AG09309 (cell line): ENCODE measurements at regions not wholly inside any gene's neighbourhood (a gene's known extent, or its start where the extent isn't known, plus 50 kb on each side); places are given as distances from the start of the nearest gene placed in this dataset.

Experiments used
- DNase-seq: peaks from one replicate; pipeline ENCODE4 v3.0.0-alpha.2; 2010; ENCODE audit warnings: low read depth
- H3K4me3 ChIP-seq: 2 replicates; pipeline ENCODE4 v1.5.1; 2011; ENCODE audit warnings: mild to moderate bottlenecking, low read depth, low read length, moderate library complexity; ENCODE audit not compliant: control insufficient read depth
- TF ChIP-seq, protein P1 (sequence below): IDR thresholded peaks from 2 replicates; pipeline ENCODE4 v1.5.1; 2011; ENCODE audit warnings: mild to moderate bottlenecking, low read depth, low read length, inconsistent platforms; ENCODE audit not compliant: insufficient read depth, control insufficient read depth; ENCODE audit errors: missing control alignments

DNA sequence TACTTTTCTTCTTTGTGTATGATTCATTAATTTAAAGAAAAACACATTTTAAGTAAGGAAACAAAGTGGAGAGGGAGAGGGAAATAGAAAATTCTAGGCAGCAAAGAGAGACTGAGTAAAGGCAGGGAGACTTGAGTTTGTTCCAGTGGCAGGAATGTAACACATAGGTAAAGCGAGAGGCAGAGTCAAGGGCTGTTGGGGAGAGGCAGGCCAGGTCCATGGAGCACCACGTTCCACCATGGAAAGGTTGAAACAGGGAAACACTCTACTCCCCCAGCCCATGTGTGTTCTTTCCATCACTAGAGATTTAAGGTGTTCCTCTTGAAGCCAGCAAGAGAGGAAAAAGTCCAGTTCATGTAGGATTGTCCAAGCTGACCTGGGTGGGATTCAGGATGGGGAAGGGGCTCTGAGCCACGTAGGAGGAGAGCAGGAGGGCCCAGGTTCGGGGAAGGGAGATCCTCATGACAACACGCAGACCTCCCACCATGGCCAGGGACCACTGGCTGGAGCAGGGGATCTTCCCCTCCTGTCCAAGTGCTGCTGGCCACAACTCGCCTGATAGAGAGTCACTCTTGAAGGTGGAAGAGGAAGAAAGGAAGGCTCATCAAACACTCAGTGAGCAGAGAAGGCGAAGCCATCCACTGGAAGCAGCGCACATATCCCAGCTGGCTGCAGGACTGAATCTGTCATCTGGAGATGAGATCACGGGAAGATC, 666.4 kb upstream of the MKI67 start:
- TF ChIP-seq, protein P1, sequence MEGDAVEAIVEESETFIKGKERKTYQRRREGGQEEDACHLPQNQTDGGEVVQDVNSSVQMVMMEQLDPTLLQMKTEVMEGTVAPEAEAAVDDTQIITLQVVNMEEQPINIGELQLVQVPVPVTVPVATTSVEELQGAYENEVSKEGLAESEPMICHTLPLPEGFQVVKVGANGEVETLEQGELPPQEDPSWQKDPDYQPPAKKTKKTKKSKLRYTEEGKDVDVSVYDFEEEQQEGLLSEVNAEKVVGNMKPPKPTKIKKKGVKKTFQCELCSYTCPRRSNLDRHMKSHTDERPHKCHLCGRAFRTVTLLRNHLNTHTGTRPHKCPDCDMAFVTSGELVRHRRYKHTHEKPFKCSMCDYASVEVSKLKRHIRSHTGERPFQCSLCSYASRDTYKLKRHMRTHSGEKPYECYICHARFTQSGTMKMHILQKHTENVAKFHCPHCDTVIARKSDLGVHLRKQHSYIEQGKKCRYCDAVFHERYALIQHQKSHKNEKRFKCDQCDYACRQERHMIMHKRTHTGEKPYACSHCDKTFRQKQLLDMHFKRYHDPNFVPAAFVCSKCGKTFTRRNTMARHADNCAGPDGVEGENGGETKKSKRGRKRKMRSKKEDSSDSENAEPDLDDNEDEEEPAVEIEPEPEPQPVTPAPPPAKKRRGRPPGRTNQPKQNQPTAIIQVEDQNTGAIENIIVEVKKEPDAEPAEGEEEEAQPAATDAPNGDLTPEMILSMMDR: no peak
- DNase-seq: no peak

DNA sequence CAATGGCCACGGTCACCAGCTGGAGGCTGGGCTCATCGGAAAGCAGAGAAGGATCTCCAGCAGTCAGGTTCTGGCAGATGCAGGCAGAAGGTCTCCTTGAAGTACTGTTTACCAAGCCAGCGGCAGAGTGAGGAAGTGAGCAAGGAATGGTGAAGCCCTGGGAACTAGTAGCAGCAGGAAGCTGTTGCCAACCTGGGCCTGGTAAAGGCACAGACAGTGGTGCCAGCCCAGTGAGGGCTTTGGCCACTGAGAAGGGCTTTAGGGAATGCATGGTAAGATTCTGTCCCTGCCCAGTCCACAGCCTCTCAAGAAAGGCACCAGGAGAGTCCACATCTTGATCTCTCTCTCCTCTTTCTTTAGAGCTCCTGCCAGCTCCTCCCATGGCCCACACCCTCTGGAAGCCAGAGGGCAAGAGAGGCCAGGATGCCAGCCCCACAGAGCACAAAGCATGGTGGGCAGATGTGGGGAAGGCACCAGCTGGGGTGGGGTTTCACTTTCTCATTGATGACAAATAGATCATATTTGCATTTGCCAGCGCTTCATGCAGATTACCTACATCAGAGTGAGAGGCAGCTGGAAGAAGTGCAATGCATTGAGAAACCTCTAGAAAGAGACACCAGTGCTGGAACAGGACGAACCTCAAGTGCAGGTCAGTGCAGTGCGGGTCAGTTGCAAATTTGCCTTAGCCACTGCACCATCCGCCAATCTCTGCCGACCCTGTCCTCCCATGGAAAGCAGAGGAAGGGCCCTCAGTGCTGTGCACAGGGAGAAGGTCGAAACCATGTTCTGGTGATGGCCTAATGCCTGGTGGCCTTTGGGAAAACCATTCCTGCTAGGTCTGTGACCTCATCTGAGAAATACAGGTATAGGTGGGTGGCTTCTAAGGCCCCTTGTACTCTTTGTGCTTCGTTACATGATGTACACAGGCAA, 667.8 kb upstream of the MKI67 start:
- H3K4me3 ChIP-seq: no peak overlapping the region
- DNase-seq: no peak
- TF ChIP-seq, protein P1: no peak

More for the DNA sequence above, 666.4 kb upstream of the MKI67 start:
- no peak overlapping the region for H3K4me3 ChIP-seq

DNA sequence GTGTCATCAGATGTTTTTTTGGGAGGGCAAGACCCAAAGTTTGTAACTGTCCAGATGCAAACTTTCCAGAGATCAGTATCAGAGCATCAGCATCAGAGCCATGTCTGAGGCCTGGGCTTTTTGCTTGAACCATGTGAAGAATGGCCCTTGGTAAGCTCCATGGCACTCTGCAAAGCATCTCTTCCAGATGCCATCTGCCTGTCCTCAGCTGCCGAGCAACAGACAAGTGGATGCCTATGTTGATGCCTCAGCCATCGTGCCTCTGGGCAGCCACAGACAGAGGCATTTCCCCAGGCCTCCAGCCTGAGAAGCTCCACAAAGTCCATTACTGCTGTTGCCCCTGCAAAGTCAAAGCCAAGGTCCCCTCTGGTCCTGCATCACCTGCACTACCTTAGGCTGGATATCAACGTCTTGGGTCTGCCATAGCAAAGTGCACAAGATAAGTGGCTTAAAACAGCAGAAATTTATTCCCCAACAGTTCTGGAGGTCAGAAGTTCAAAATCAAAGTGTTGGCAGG, 670.2 kb upstream of the MKI67 start:
- no peak for DNase-seq
- no peak overlapping the region for H3K4me3 ChIP-seq
- TF ChIP-seq, protein P1: no peak

DNA sequence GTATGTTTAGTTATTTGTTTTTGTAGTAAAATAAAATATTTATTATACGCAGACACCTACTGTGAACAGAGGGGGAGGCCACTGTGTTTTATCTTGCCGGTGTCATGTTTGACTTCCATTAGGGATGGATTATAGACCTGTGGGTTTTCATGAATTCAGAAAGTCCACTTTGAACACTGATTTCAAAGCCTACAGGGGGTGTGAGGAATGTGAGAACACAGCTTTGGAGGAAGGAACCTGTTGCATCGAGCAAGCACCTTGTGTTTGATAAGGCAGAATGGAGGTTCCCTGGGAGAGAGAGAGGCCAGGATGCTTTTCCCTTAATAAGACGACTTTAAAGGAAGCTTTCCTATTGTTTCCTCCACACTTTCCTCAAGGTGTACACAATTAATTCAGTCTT, 665.0 kb upstream of the MGMT start:
- TF ChIP-seq, protein P1: no peak

DNA sequence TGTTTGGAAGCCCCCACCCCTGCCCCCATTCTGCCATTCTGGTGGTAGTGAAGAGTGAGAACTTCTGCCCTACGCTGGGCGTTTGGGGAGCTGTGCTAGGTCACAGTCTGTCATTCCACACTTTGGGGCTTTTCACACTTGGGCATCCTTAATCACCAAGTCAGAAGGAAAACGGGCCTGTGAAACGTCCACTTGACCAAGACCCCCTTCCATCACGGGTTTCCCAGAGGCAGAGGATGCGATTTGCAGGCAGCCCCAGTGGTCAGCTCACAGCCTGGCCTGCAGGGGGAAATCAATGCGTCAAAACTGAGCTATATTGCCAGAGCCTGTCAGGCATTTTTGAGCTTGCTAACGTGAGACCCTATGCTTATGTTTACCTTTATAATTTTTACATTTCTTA, 663.3 kb upstream of the MGMT start:
- TF ChIP-seq, protein P1: no peak
- no peak for DNase-seq
- H3K4me3 ChIP-seq: no peak overlapping the region

More for the DNA sequence above, 665.0 kb upstream of the MGMT start:
- no peak for DNase-seq
- H3K4me3 ChIP-seq: no peak overlapping the region

DNA sequence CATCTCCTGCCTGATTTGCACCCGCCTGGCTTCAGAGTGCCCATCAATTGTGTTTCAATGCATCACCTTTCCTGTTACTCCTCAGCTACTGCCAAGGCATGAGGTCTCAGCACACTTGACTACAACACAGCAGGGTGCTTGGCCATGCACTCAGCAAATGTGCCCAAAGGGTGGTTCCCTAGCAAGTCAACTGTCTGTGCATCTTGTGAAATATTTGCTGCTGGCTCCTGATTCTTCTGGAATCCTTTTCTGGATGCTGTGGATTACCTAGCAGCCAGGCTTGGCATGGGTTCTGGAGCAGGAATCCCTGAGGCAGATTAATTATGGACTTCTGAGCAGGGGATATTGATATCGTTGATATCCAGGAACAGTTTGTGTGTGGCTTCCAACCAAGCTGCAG, 662.6 kb upstream of the MGMT start:
- TF ChIP-seq, protein P1: no peak
- DNase-seq: no peak
- H3K4me3 ChIP-seq: no peak overlapping the region
